Activated naive CD8-positive, alpha-beta T cell treated with anti-CD3 and anti-CD28 coated beads, Interleukin-2, amount 50 U/mL, for 24 hours (primary cell): ENCODE measurements at regions not wholly inside any gene's neighbourhood (a gene's known extent, or its start where the extent isn't known, plus 50 kb on each side); places are given as distances from the start of the nearest gene placed in this dataset.

Experiments used
- ATAC-seq: fragments of 150-1000 bp; cut with Tn5 transposase; one replicate; pipeline ENCODE4 v1.10.0; 2021
- DNase-seq: peaks from one replicate; pipeline ENCODE4 v3.0.0; 2021
- H3K27ac Mint-ChIP-seq: one replicate; pipeline ENCODE4 v1.8.0; 2021; ENCODE audit warnings: mild to moderate bottlenecking, mixed read lengths
- H3K27me3 Mint-ChIP-seq: one replicate; pipeline ENCODE4 v1.8.0; 2021; ENCODE audit warnings: mixed read lengths
- H3K36me3 Mint-ChIP-seq: one replicate; pipeline ENCODE4 v1.8.0; 2021; ENCODE audit warnings: low read depth, mixed read lengths
- H3K4me1 Mint-ChIP-seq: one replicate; pipeline ENCODE4 v1.8.0; 2021; ENCODE audit warnings: mixed read lengths
- H3K4me3 Mint-ChIP-seq: one replicate; pipeline ENCODE4 v1.8.0; 2021; ENCODE audit warnings: mild to moderate bottlenecking, moderate library complexity, mixed read lengths
- H3K9me3 Mint-ChIP-seq: one replicate; pipeline ENCODE4 v1.8.0; 2021; ENCODE audit warnings: mixed read lengths

DNA sequence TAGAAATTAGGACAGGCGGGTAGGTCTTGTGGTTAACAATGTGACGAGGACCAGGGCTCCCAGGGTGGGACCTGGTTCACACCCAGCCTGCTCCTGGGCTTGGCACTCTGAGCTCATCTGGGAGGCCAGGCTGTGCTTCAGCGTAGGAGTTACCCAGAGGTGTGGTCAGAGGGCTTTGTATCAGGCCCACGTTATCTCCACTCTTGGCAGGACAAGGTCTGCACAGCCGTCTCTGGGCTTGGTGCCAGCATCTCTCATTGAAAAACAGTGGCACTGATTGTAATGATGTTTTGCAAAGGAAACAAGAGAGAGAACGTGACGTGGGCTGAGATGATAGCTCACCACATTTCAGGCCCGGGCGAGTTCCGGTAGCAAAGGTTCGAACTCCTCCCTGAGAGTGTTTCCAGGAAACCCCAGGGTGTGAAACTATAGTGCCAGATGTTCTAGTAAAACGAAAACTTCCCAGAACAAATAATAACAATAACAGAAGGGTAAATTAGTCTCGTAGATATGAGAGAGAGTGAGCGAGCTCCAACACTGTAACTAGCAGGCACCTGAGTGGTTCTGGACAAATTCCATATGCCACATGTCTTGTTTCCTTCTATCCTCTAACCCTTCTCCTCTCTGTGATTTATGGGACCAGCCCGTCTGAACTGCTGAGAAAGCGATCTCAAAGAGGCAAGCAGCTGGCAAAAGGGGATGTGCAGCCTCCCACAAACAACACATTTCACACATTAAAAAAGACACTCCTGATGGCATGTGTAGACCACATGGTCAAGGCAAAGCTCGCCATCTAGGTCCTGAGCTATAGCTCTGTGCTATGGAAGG lies 227.3 kb downstream of the KTN1 start:
- DNase-seq (peak; percentile 62), ATAC-seq (peak; percentile 86)
- H3K27ac Mint-ChIP-seq, result peak overlapping the region; percentile 67
- H3K4me1 Mint-ChIP-seq, result peaks cover 42% of the 10 kb centered on the region
- peak overlapping the region; percentile 35 for H3K4me3 Mint-ChIP-seq
- H3K36me3 Mint-ChIP-seq, result peaks cover 6% of the 10 kb centered on the region
- H3K9me3 Mint-ChIP-seq, result peaks cover 21% of the 10 kb centered on the region
- H3K27me3 Mint-ChIP-seq, result peaks cover 3% of the 10 kb centered on the region

GRCh38 chr14:55807881-55808379 lies 227.9 kb downstream of the KTN1 start:
- Mint-ChIP-seq H3K9me3 (peaks cover 26% of the 10 kb centered on the region), H3K36me3 (peaks cover 6% of the 10 kb centered on the region), H3K4me1 (peaks cover 46% of the 10 kb centered on the region), H3K27ac (peak overlapping the region; percentile 67), H3K4me3 (peak overlapping the region; percentile 35), H3K27me3 (peaks cover 7% of the 10 kb centered on the region)
- no peak for ATAC-seq
- no peak for DNase-seq

GRCh38 chr14:55813630-55814029 lies 233.6 kb downstream of the KTN1 start:
- Mint-ChIP-seq H3K9me3 (peaks cover 26% of the 10 kb centered on the region), H3K27ac (peak overlapping the region; percentile 77), H3K4me3 (no peak overlapping the region), H3K4me1 (peaks cover 26% of the 10 kb centered on the region), H3K27me3 (peaks cover 9% of the 10 kb centered on the region), H3K36me3 (no peaks in the 10 kb centered on the region)
- no peak for DNase-seq
- ATAC-seq, result peak; percentile 85

GRCh38 chr14:55814064-55814463 lies 234.1 kb downstream of the KTN1 start:
- Mint-ChIP-seq H3K4me3 (no peak overlapping the region), H3K9me3 (peaks cover 26% of the 10 kb centered on the region), H3K36me3 (no peaks in the 10 kb centered on the region), H3K27ac (peak overlapping the region; percentile 77), H3K4me1 (peaks cover 26% of the 10 kb centered on the region), H3K27me3 (peaks cover 9% of the 10 kb centered on the region)
- DNase-seq (no peak), ATAC-seq (no peak)

GRCh38 chr14:55814873-55815272 lies 234.9 kb downstream of the KTN1 start:
- H3K4me1 Mint-ChIP-seq, result peaks cover 31% of the 10 kb centered on the region
- no peaks in the 10 kb centered on the region for H3K36me3 Mint-ChIP-seq
- H3K27ac Mint-ChIP-seq, result peak overlapping the region; percentile 77
- DNase-seq (no peak), ATAC-seq (no peak)
- peaks cover 26% of the 10 kb centered on the region for H3K9me3 Mint-ChIP-seq
- no peak overlapping the region for H3K4me3 Mint-ChIP-seq
- peaks cover 9% of the 10 kb centered on the region for H3K27me3 Mint-ChIP-seq

DNA sequence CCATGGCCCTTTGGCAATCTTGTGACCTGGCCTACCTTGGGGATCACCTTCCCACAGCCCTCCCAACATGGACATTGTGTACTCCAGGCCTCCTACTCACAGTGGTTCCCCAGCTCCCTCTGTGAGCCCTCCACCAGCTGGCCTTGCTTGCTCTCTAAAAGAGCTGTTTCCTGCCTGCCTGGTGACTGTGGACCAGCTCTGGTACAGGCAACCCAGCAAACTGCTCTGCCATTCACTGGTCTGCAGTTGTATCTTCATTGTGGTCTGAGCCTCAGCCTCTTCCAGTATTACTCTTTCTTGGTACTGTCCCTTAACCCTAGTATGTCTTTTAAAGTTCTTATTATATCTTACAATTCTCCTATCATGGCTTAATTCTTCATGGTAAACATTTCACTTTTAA lies 236.2 kb downstream of the KTN1 start:
- no peaks in the 10 kb centered on the region for H3K36me3 Mint-ChIP-seq
- H3K9me3 Mint-ChIP-seq, result peaks cover 22% of the 10 kb centered on the region
- ATAC-seq (peak; percentile 22), DNase-seq (no peak)
- peaks cover 31% of the 10 kb centered on the region for H3K4me1 Mint-ChIP-seq
- H3K4me3 Mint-ChIP-seq, result no peak overlapping the region
- H3K27ac Mint-ChIP-seq, result no peak overlapping the region
- H3K27me3 Mint-ChIP-seq, result peaks cover 9% of the 10 kb centered on the region

GRCh38 chr14:55819610-55820304 lies 239.8 kb downstream of the KTN1 start:
- ATAC-seq (no peak), DNase-seq (no peak)
- H3K27me3 Mint-ChIP-seq, result peaks cover 10% of the 10 kb centered on the region
- peaks cover 9% of the 10 kb centered on the region for H3K4me1 Mint-ChIP-seq
- peaks cover 14% of the 10 kb centered on the region for H3K9me3 Mint-ChIP-seq
- H3K27ac Mint-ChIP-seq, result no peak overlapping the region
- no peak overlapping the region for H3K4me3 Mint-ChIP-seq
- H3K36me3 Mint-ChIP-seq, result no peaks in the 10 kb centered on the region

- Mint-ChIP-seq H3K36me3 (no peaks in the 10 kb centered on the region), H3K4me3 (no peak overlapping the region), H3K27me3 (peaks cover 17% of the 10 kb centered on the region), H3K9me3 (peaks cover 14% of the 10 kb centered on the region), H3K4me1 (peaks cover 4% of the 10 kb centered on the region), H3K27ac (no peak overlapping the region)
- no peak for ATAC-seq
- DNase-seq, result no peak
Observed at GRCh38 chr14:55822906-55823305, 242.9 kb downstream of the KTN1 start.

- DNase-seq (no peak), ATAC-seq (no peak)
- Mint-ChIP-seq H3K4me3 (no peak overlapping the region), H3K27me3 (peaks cover 4% of the 10 kb centered on the region), H3K4me1 (no peaks in the 10 kb centered on the region), H3K27ac (no peak overlapping the region), H3K36me3 (no peaks in the 10 kb centered on the region), H3K9me3 (no peaks in the 10 kb centered on the region)
Observed at GRCh38 chr14:55832122-55832911, 252.3 kb downstream of the KTN1 start.

- H3K4me1 Mint-ChIP-seq, result no peaks in the 10 kb centered on the region
- peaks cover 4% of the 10 kb centered on the region for H3K27me3 Mint-ChIP-seq
- H3K4me3 Mint-ChIP-seq, result no peak overlapping the region
- ATAC-seq (no peak), DNase-seq (no peak)
- no peaks in the 10 kb centered on the region for H3K9me3 Mint-ChIP-seq
- no peaks in the 10 kb centered on the region for H3K36me3 Mint-ChIP-seq
- no peak overlapping the region for H3K27ac Mint-ChIP-seq
Observed at GRCh38 chr14:55832974-55833373, 253.0 kb downstream of the KTN1 start.

GRCh38 chr14:55834390-55834789 lies 254.4 kb downstream of the KTN1 start:
- H3K36me3 Mint-ChIP-seq, result no peaks in the 10 kb centered on the region
- H3K27ac Mint-ChIP-seq, result no peak overlapping the region
- ATAC-seq (peak; percentile 28), DNase-seq (no peak)
- no peaks in the 10 kb centered on the region for H3K9me3 Mint-ChIP-seq
- H3K4me3 Mint-ChIP-seq, result no peak overlapping the region
- H3K27me3 Mint-ChIP-seq, result peaks cover 4% of the 10 kb centered on the region
- H3K4me1 Mint-ChIP-seq, result no peaks in the 10 kb centered on the region

- no peaks in the 10 kb centered on the region for H3K36me3 Mint-ChIP-seq
- no peaks in the 10 kb centered on the region for H3K4me1 Mint-ChIP-seq
Observed at GRCh38 chr14:55835985-55836384, 256.0 kb downstream of the KTN1 start.

GRCh38 chr14:55837467-55837866 lies 257.5 kb downstream of the KTN1 start:
- Mint-ChIP-seq H3K27me3 (peaks cover 4% of the 10 kb centered on the region), H3K27ac (no peak overlapping the region), H3K4me1 (no peaks in the 10 kb centered on the region), H3K36me3 (no peaks in the 10 kb centered on the region), H3K9me3 (no peaks in the 10 kb centered on the region), H3K4me3 (no peak overlapping the region)
- DNase-seq (no peak), ATAC-seq (no peak)

More at GRCh38 chr14:55835985-55836384, 256.0 kb downstream of the KTN1 start:
- Mint-ChIP-seq H3K27me3 (peaks cover 4% of the 10 kb centered on the region), H3K9me3 (no peaks in the 10 kb centered on the region), H3K4me3 (no peak overlapping the region), H3K27ac (no peak overlapping the region)
- DNase-seq (no peak), ATAC-seq (no peak)

DNA sequence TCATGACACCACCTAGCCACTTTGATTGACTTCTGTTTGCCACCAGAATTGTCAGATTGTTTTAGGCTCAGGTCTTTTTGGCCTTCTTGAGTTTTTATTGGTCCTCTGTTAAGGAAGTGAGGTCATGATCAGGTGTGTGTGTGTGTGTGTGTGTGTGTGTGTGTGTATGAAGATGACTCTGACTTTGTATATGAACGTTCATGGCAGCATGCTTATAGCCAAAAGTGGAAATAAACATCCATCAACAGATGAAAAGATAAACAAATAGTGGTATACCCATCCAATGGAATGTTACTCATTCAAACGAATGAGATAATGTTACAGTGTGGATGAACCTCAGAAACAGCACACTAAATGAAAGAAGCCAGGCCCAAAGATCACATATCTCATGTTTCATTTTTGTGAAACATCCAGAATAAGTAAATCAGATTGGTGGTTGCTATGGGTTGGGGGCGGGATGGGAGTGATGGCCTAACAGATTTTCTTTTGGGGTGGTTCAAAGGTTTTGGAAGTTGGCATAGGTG lies 258.6 kb downstream of the KTN1 start:
- H3K27ac Mint-ChIP-seq, result no peak overlapping the region
- peaks cover 2% of the 10 kb centered on the region for H3K27me3 Mint-ChIP-seq
- ATAC-seq (no peak), DNase-seq (no peak)
- H3K4me3 Mint-ChIP-seq, result no peak overlapping the region
- H3K9me3 Mint-ChIP-seq, result no peaks in the 10 kb centered on the region
- no peaks in the 10 kb centered on the region for H3K36me3 Mint-ChIP-seq
- H3K4me1 Mint-ChIP-seq, result no peaks in the 10 kb centered on the region
